ENCODE measurements at regions not wholly inside any gene's neighbourhood (a gene's known extent, or its start where the extent isn't known, plus 50 kb on each side); places are given as distances from the start of the nearest gene placed in this dataset.
"Not testable (repeated sequence)": the region's sequence is repeated elsewhere in the genome, so short reads cannot be mapped to it uniquely, and the experiment has no call there.

- no peak for DNase-seq (ENCODE audit: low read depth)
These were observed 725.0 kb downstream of the PRELID2 start for GRCh38 chr5:145110181-145110580.

GRCh38 chr5:145105384-145105783 is 729.8 kb downstream of the PRELID2 start:
- no peak for DNase-seq (ENCODE audit: low read depth)

GRCh38 chr5:145104106-145104505 is 731.0 kb downstream of the PRELID2 start:
- DNase-seq (ENCODE audit: low read depth): no peak

- DNase-seq (ENCODE audit: low read depth): no peak
These were observed 733.9 kb downstream of the PRELID2 start for GRCh38 chr5:145101246-145101645.

GRCh38 chr5:145090115-145090514 is 745.0 kb downstream of the PRELID2 start:
- DNase-seq (ENCODE audit: low read depth): no peak

- DNase-seq (ENCODE audit: low read depth): no peak
These were observed 750.3 kb downstream of the PRELID2 start for GRCh38 chr5:145084834-145085233.

GRCh38 chr5:145077028-145077427 is 758.1 kb downstream of the PRELID2 start:
- DNase-seq (ENCODE audit: low read depth): no peak

GRCh38 chr5:145076040-145076439 is 759.1 kb downstream of the PRELID2 start:
- DNase-seq (ENCODE audit: low read depth): no peak

GRCh38 chr5:145072889-145073288 is 762.3 kb downstream of the PRELID2 start:
- no peak for DNase-seq (ENCODE audit: low read depth)

GRCh38 chr5:145068721-145069120 is 766.4 kb downstream of the PRELID2 start:
- no peak for DNase-seq (ENCODE audit: low read depth)

GRCh38 chr5:145062280-145063062 is 772.7 kb downstream of the PRELID2 start:
- no peak for DNase-seq (ENCODE audit: low read depth)

- DNase-seq (ENCODE audit: low read depth): no peak
These were observed 778.3 kb downstream of the PRELID2 start for GRCh38 chr5:145056800-145057199.

- no peak for DNase-seq (ENCODE audit: low read depth)
These were observed 785.0 kb downstream of the PRELID2 start for GRCh38 chr5:145050181-145050580.

GRCh38 chr5:145044970-145045369 is 790.2 kb downstream of the PRELID2 start:
- DNase-seq (ENCODE audit: low read depth): no peak

- no peak for DNase-seq (ENCODE audit: low read depth)
These were observed 806.5 kb downstream of the PRELID2 start for GRCh38 chr5:145028626-145029025.

GRCh38 chr5:145027286-145027685 is 807.9 kb downstream of the PRELID2 start:
- DNase-seq (ENCODE audit: low read depth): no peak

GRCh38 chr5:145025775-145026174 is 809.4 kb downstream of the PRELID2 start:
- no peak for DNase-seq (ENCODE audit: low read depth)

GRCh38 chr5:145015146-145015545 is 820.0 kb downstream of the PRELID2 start:
- no peak for DNase-seq (ENCODE audit: low read depth)

GRCh38 chr5:145014109-145014508 is 821.0 kb downstream of the PRELID2 start:
- DNase-seq (ENCODE audit: low read depth): no peak

- DNase-seq (ENCODE audit: low read depth): no peak
These were observed 824.3 kb downstream of the PRELID2 start for GRCh38 chr5:145010834-145011233.

- DNase-seq (ENCODE audit: low read depth): no peak
These were observed 826.1 kb downstream of the PRELID2 start for GRCh38 chr5:145008876-145009530.

- not testable (repeated sequence) for DNase-seq (ENCODE audit: low read depth)
These were observed 823.7 kb downstream of the KCTD16 start for GRCh38 chr5:144994356-144994755.

- DNase-seq (ENCODE audit: low read depth): no peak
These were observed 812.4 kb downstream of the KCTD16 start for GRCh38 chr5:144983101-144983500.
